HL-60 (cell line): ENCODE measurements at regions not wholly inside any gene's neighbourhood (a gene's known extent, or its start where the extent isn't known, plus 50 kb on each side); places are given as distances from the start of the nearest gene placed in this dataset.

ENCODE experiments used
- CTCF ChIP-seq: IDR thresholded peaks from one replicate; pipeline ENCODE4 v1.5.1; 2011; ENCODE audit warnings: low read length, control low read depth, inconsistent platforms; ENCODE audit not compliant: insufficient read depth
- GABPA ChIP-seq: IDR thresholded peaks from 2 replicates; pipeline ENCODE4 v1.6.1; 2012; ENCODE audit warnings: low read depth
- POLR2AphosphoS5 ChIP-seq: IDR thresholded peaks from 2 replicates; pipeline ENCODE4 v1.6.1; 2012; ENCODE audit warnings: low read depth
- REST ChIP-seq: IDR thresholded peaks from 2 replicates; pipeline ENCODE4 v1.6.1; 2012; ENCODE audit warnings: low read depth; ENCODE audit not compliant: insufficient replicate concordance
- SPI1 ChIP-seq: IDR thresholded peaks from 2 replicates; pipeline ENCODE4 v1.6.1; 2012; ENCODE audit warnings: low read depth, mild to moderate bottlenecking, borderline replicate concordance

GRCh38 chr11:104759464-104759863, 138.8 kb downstream of the CASP12 start:
- no peak for TF ChIP-seq CTCF
- no peak for TF ChIP-seq POLR2AphosphoS5
- TF ChIP-seq REST = no peak
- TF ChIP-seq SPI1 = no peak
- no peak for TF ChIP-seq GABPA
